HG03460 (cell line): ENCODE measurements at regions not wholly inside any gene's neighbourhood (a gene's known extent, or its start where the extent isn't known, plus 50 kb on each side); places are given as distances from the start of the nearest gene placed in this dataset.

Experiments used
- ATAC-seq: cut with Tn5 transposase; IDR thresholded peaks from one replicate; pipeline ENCODE4 v1.9.1; 2021; ENCODE audit not compliant: unreplicated experiment

DNA sequence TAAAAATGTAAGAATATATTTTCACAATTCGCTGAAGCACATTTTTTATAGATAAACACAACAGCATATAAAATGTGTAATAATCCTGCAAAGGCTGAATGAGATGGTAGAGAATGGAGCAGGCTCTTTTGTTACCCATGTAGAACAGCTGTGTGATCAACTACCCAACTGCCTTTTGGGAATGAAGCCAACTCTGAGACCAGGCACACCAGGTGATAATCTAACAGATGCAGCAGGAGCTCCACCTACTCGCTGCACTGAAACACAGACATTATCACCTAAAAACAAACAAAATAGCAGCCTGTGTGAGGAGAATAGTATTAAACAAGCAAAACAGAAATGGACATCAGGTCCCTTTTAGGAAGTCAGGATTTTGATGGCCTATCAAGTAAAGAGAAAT lies 183.3 kb downstream of the CCDC59 start:
- ATAC-seq = no peak

DNA sequence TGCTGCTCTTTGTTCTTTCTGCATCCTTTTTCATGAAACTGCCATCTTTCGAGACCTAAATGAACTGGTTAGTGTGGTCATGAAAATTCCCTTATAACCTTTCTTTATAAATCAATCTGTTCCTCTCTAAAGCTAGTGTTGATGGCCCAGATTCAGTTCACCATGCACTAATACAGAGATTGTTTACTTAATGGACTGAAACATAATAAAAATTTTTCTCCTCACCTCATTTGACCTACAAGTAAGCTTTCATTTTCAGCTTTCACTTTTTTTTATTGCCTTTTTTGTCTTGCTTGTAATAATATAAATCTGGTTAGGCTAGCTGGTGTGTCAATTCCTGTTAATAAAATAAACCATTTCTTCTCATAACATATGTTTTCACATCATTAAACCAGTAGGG lies 183.8 kb downstream of the CCDC59 start:
- ATAC-seq = no peak

DNA sequence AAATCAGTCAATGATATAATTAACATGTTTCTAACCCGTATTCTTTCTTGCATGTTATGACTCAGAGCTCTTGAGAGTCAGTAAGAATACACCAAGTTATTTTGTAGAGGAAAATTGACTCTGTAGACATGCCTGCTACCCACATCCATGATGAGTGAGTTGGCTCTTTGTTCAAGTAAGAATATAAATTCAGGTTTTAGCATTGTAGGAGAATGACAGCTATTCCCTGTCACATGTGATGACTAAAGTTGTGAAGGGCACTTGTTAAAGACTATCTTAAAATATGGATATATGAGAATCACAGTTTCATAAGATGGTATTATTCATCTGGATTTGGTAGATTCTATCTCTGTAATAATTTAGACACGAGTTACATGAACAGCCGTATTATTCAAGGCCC lies 209.1 kb downstream of the CCDC59 start:
- no peak for ATAC-seq

DNA sequence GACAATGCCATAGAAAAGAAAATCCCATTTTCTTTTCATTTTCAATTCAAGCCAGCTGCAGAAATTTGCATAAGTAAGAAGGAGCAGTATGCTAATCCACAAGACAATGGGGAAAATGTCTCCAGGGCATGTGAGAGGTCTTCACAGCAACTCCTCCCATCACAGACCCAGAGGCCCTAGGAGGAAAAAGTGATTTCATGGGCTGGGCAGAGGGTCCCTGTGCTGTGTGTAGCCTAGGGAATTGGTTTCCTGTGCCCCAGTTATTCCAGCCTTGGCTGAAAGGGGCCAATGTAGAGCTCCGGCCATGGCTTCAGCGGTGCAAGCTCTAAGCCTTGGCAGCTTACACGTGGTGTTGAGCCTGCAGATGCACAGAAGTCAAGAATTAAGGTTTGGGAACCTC lies 211.4 kb downstream of the CCDC59 start:
- ATAC-seq = no peak

DNA sequence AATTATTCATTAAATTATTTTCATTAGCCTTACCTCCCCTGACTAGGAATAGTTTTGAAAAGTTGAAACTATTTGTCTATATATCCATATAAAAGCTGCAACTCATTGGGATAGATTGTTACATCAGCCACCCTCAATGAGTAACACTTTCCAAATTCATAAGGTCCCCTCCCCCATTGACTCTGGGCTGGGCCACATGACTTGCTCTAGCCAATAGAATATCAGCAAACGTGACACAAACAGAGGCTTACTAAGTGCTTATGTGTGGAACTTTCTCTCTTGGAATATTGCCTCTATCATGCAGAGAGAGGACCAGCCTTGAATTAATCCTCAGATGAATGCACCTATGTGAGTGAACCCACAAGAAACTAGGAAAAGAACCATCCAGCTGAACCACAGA lies 213.7 kb downstream of the CCDC59 start:
- ATAC-seq = no peak

DNA sequence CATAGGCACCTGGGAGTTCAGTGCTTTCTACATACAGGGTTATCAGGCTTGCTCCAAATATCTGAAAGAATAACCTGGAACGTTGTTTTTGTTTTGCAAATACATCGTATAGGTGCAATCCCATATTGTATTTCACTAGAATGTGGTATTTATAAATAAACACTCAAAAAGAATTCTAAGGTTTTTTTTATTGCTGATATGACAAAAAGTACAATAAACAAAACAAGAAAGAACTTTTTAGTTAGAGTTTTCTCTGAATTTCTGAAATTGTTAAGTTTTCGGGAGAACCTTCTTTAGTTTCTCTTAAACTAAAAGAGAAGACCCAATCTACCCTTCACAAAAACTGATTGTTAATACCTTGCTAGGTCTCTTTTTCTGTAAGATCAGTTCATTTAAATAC lies 225.8 kb downstream of the CCDC59 start:
- ATAC-seq = no peak

DNA sequence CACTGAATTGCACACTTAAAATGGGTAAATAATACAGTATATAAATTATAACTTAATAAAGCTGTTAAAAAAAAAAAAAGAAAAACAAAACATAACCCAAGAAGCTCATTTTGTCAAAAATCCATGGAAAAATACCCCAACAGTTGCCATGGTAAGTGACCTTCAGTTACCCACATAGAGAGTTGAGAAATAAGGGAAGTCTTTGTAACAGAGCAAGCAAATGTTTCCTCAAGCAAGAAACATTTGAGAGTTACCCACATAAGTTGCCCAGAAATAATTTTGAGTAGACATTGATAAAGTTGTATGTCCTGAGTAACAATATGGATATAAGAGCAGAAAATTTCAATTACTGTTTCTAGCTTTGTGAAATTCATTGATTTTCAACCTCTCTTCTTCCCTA lies 227.4 kb downstream of the CCDC59 start:
- no peak for ATAC-seq

DNA sequence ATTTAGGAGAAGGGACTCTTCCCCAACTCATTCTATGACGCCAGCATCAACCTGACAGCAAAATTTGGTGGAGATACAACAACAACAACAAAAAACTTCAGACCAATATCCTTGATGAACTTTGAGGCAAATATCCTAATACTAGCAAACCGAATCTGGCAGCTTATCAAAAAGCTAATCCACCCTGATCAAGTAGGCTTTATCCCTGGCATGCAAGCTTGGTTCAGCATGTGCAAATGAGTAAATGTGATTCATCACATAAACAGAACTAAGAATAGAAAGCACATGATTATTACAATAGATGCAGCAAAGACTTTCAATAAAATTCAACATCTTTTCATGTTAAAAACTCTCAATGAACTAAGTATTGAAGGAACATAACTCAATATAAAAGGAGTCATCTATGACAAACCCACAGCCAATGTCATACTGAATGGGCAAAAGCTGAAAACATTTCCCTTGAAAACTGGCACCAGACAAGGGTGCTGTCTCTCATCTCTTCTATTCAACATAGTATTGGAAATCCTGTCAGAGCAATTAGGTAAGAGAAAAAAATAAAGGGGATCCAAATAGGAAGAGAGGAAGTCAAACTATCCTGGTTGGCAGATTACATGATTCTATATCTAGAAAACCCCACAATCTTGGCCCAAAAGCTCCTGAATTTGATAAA lies 233.3 kb downstream of the CCDC59 start:
- no peak for ATAC-seq

DNA sequence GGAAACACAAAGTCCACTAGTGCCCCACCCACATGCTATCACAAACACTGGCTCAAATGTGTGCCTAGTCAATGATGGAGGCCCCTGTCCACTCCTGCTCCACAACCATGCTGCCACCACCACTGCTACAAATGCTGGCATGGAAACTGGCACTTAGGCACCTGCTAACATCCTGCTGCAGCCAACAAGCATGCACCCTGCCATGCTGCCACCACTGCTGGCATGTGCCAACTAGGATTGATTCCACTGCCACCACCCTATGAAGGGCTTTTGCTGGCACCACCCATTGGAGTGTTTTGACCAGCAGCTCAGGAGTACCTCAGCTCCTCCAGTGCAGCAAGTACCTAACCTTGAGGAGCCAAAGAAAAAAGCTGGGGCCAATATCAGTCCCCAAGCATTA lies 236.6 kb downstream of the CCDC59 start:
- ATAC-seq = no peak

DNA sequence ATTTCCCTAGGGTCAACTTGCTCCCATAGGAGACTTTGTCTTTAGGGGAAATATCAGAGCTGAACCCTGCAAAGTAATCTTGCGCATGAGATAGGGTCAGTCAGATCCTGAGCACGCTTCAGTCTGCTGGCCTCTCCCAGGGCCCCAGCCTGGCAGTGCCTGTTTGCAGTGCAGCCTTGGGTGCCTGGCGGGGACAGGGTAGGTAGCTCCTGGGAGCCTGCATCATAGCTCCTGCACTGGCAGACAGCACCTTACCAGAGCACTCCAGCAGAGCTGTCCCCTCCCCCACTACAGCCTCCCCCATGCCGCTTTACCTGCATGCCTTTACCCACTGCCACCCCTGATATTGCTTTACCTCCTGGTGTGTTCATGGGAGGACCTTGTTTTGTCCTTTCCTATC lies 237.3 kb downstream of the CCDC59 start:
- ATAC-seq = no peak

DNA sequence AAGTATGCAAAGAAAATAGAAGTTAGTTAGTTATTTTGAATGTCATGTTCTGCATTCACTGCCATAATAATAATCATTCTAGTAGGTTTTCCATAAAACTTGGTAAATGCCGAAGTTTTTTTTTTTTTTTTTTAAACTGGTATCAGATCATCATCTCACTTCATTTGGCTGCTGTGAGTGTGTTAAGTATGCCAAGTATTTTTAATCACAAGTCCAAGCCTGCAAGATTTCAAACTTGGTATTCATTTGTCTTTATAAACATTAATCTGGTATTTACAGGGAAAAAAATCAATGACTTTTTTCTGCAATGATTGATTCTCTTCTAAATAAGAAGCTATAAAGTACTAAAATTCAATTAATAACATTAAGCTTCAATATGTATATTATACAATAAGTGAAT lies 248.9 kb downstream of the CCDC59 start:
- ATAC-seq = no peak

DNA sequence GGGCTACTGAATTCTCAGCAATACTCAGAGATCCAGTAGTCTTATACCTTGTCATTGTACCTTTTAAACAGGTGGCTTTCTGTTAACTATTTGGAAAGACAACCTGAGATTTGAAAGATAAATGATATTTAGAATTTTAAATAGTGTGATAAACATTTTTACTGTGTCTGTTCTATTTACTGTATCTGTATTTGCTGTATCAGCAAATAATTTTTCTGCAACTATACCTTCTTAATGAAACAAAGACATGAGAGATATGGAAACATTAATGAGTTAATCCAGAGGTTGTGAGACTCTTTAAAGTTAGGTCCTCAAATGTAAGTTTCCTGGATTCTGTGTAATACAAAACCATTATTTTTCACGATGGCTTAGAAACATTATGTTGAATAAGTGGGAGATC lies 249.6 kb downstream of the CCDC59 start:
- no peak for ATAC-seq

DNA sequence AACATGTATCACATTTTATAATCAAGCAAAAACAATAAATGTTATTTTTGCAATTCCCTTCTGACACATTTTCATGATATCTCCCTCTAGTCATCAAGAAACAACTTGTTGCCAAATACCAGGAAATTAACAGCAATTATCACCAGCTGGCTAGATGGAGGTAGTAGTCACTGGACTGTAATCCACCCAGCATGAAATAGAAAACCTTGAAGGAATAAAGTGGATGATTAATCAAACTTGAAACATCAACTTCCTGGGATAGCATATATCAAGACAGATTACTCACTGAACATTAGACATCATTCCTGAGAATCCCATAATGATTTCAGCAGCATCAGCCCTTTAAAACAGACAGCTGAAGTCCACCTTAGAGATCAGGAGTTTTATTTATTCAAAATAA lies 259.0 kb downstream of the CCDC59 start:
- no peak for ATAC-seq

DNA sequence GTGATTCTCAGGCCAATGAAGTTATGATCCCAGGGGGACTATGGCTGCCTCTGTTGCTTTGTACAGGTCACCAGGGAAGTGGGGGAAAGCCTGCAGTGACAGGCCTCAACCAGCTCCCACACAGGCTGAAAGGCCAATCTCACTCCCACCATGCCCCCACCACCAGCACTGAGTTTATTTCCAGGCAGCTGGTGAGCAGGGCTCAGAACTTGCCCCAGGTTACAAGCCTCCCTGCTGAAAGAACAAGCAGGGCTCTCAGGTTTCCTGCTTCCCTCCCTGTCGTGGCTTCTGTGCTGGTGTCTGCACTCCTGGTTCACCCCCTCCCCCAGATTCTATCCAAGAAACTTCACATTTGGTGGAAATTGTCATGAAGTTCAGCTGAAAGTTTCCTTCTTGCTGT lies 260.3 kb downstream of the CCDC59 start:
- ATAC-seq = no peak

DNA sequence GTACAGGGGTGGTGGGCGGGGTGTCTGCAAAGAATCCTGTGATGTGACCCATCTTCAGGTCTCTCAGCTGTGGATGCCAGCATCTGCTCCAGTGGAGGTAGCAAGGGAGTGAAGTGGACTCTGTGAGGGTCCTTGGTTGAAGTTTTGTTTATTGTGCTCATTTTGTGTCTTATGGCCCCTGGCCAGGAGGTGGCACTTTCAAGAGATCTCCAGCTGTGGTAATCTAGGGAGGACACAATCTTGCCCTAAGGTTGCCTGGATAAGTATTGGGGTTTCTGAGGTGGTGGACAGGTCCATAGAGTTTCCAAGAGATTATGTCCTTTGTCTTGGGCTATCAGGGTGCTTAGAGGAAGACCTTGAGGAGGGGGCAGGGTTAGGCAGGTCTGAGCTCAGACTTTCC lies 260.7 kb downstream of the CCDC59 start:
- ATAC-seq = no peak

DNA sequence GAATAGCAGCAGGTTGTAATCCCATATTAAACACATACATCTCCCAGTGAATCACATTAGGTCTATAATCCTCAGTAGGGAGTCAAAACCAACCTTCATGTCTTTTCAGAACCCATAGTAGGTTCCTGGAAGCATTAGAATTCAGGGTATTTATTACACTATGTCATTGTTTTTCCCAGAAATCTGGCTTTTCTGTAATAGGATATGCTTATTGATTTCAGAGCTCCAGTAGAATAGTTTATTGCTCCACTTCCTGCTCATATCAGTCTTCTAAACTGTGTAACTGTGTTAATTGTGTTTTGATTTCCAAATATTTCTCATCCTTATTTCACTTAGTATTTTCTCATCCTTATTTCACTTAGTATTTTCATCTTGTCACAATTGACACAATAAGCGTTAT lies 268.0 kb downstream of the CCDC59 start:
- no peak for ATAC-seq

DNA sequence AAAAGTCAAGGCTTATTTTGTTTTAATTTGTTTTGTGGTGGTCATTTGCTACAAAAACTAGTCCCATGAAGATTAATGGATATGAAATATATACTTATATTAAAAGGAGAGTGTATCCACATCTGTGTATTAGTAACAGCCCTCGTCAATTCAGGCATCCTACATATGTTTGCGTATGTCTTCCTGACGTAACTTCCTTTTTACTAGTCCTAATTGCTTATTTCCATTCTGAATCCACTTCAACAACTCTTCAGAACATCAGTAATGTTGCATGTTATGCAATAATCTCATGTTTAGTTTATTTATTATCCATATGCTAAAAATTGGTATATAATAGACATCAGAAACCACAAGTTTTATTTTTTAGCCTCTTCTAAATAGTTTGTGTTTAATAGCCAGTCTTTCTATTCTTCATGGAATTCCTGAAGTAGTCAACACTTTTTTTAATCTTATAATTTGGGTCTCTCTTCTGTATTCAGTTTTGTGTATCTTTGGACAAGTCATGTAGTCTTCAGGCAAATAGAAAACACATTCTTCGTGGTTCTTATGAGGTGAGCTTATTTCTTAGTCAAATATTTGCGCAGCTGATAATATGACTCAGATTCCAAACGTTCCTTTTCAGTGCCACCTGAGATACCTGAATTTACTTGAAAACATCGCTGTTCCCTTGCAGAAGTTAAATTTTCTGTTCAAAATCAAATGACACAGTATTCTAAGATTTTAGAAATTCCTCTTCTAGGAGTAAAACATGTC lies 268.6 kb downstream of the CCDC59 start:
- ATAC-seq = no peak

DNA sequence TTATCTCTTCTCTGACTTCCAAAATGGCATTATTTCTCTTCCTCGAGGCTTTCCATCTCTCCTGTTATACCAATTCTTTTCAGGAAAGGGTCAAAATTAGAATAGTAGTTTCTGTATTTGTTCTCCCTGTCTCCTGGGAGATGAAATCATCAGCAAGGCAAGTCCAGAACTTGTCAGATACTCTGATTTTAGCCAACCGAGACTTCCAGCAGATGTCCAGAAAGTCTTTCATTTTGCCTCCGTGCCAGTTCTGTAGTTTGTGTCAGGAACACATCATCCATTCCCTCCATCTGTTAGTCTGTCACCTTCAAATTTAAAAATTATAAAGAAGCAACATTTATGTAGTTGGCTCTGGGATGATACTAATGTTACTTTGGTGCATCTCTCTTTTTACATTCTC lies 275.7 kb downstream of the CCDC59 start:
- no peak for ATAC-seq

DNA sequence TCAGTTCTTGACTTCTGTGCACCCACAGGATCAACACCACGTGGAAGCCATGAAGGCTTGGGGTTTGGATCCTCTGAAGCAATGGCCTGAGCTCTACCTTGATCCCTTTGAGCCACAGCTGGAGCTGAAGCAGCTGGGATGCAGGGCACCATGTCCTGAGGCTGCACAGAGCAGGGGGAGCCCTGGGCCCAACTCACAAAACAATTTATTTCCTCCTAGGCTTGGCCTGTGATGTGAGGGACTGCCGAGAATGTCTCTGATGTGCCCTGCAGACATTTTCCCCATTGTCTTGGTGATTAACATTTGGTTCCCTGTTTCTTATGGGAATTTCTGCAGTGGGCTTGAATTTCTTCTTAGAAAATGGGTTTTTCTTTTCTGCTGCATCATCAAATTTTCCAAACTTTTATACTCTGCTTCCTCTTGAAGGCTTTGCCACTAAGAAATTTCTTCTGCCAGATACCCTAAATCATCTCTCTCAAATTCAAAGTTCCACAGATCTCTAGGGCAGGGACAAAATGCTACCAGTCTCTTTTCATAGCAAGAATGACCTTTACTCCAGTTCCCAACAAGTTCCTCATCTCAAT lies 288.2 kb downstream of the CCDC59 start:
- no peak for ATAC-seq

DNA sequence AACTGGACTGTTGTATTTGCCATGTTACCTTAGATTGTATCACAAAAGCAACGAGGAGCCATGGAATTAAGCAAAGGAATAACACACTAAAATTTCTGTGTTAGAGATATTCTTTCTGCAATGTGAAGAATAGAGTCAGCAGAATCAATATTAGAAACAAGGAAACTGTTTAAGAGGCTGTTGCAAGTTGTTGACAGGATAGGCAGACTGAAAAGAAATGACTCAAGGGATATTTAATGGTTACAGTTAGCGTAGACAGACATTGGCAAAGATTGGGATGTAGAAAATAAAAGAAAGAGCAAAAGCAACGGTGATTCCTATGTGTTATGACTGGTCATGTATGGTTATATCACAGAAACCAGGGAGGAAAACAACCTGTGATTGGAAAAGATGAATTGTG lies 299.0 kb upstream of the PPFIA2 start:
- no peak for ATAC-seq

DNA sequence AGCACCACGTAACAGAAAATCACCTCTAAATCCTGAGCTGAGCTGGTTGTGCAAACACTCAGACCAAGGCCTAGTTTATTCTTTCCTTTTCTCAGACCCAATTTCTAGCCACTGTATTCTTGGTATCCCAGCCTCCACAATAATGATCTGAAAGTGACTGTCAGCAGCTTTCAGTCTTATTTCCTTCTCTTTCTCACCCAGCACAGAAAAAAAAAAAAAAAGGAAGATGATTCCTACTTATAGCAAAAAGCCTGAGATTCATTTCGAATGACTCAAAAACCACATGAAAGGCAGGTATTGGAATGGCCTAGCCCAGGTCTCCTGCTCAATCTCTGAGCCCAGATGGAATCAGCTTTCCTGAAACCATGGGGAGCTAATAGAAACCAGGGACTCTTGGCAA lies 298.6 kb upstream of the PPFIA2 start:
- ATAC-seq = no peak

DNA sequence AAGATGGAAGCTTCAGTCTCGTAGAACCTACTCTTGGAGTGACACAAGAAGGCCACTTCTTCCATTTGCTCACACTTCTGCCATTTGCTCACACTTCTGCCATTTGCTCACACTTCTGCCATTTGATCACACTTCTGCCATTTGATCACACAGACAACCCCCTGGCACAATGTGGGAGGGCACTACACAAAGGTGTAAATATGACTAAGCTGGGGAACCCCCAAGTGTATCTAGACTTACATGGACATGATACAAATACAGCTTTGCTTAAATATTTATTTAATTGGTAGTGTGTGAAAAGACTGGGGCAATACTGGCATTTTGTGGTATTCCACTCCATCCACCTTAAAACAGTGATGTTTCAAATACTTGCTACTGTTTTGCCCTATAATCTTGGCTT lies 296.2 kb upstream of the PPFIA2 start:
- ATAC-seq = no peak

DNA sequence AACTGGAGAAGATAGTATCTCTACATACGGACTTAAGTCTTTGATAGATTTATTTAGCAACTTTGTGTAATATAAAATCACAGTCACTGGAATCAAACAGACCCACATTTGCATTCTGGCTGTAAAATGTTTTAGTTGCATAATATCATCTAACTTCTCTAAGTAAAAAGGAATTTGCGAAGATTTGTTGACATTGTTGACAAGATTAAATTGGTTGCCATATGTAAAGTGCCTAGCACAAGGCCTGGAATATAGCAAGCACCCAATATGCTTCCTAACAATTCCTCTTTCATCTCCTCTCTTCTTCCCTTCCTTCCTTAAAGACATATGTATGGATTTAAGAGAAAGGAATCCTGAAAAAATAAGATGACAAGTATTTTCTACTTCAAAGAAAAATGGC lies 295.4 kb upstream of the PPFIA2 start:
- no peak for ATAC-seq
